Caco-2 (cell line): ENCODE measurements at regions not wholly inside any gene's neighbourhood (a gene's known extent, or its start where the extent isn't known, plus 50 kb on each side); places are given as distances from the start of the nearest gene placed in this dataset.

Experiments used
- BruUV-seq: library from RNA; stranded (reverse); fragments of 400-500 nt; replicated peaks from 2 replicates; lab custom pipeline; 2021; lab: Mats Ljungman, UMichigan
- CTCF ChIA-PET: fragments of 300-600 bp; sonication (Branson Sonifier 250); formaldehyde crosslinking; loops from one replicate; lab custom pipeline; 2022; ENCODE audit warnings: antibody characterized with exemption; lab: Charles Lee
- POLR2A ChIA-PET: fragments of 300-600 bp; sonication (Branson Sonifier 250); formaldehyde crosslinking; loops from one replicate; lab custom pipeline; 2022; ENCODE audit warnings: antibody characterized with exemption; lab: Charles Lee
- DNase-seq, 2 experiments: peaks; one replicate each; pipeline versions ENCODE4 v3.0.0 to v3.0.0-alpha.2; 2020 to 2022
- H3K27me3 ChIP-seq: replicated peaks from 2 replicates; pipeline ENCODE4 v1.6.0; 2011; ENCODE audit warnings: low read length; ENCODE audit not compliant: control insufficient read depth, insufficient read depth
- H3K36me3 ChIP-seq: 2 replicates; pipeline ENCODE4 v1.5.1; 2011; ENCODE audit warnings: low read length; ENCODE audit not compliant: control insufficient read depth, insufficient read depth
- H3K4me1 ChIP-seq: fragments of 250-450 bp; sonication (Bioruptor Pico); 2 replicates; pipeline ENCODE4 v1.5.1; 2020; ENCODE audit warnings: mild to moderate bottlenecking
- H3K4me3 ChIP-seq: 2 replicates; pipeline ENCODE4 v1.5.1; 2011; ENCODE audit warnings: low read depth, mild to moderate bottlenecking, control low read depth, low read length
- H3K9me3 ChIP-seq: fragments of 250-450 bp; sonication (Bioruptor Pico); 2 replicates; pipeline ENCODE4 v1.5.1; 2020; ENCODE audit warnings: mild to moderate bottlenecking, moderate library complexity
- H3K27ac Mint-ChIP-seq: one replicate; pipeline ENCODE4 v1.8.0; 2022; ENCODE audit warnings: mixed read lengths; ENCODE audit not compliant: unreplicated experiment
- H3K27me3 Mint-ChIP-seq: one replicate; pipeline ENCODE4 v1.8.0; 2022; ENCODE audit warnings: mixed read lengths; ENCODE audit not compliant: insufficient read depth, unreplicated experiment
- H3K36me3 Mint-ChIP-seq: one replicate; pipeline ENCODE4 v1.8.0; 2022; ENCODE audit warnings: mild to moderate bottlenecking, mixed read lengths; ENCODE audit not compliant: insufficient read depth, unreplicated experiment
- H3K4me1 Mint-ChIP-seq: one replicate; pipeline ENCODE4 v1.8.0; 2022; ENCODE audit warnings: low read depth, mixed read lengths; ENCODE audit not compliant: unreplicated experiment
- H3K4me3 Mint-ChIP-seq: one replicate; pipeline ENCODE4 v1.8.0; 2022; ENCODE audit warnings: mild to moderate bottlenecking, moderate library complexity, mixed read lengths; ENCODE audit not compliant: unreplicated experiment
- H3K9me3 Mint-ChIP-seq: one replicate; pipeline ENCODE4 v1.8.0; 2022; ENCODE audit warnings: mixed read lengths; ENCODE audit not compliant: unreplicated experiment
- intact Hi-C: fragments of 100-400 bp; cut with micrococcal nuclease; formaldehyde crosslinking; loops from one replicate; pipeline ENCODE4 v1.10.0; 2022; ENCODE audit not compliant: unreplicated experiment
- TF ChIP-seq, protein P1 (sequence below), 2 experiments: fragments of 200-600 bp in 1 of 2; IDR thresholded peaks; 1 replicate in 1 of 2; 2 replicates in 1 of 2; pipeline versions ENCODE4 v1.5.1 to v1.8.0; 2011 to 2022; ENCODE audit warnings: antibody characterized with exemption in 1 of 2, control low read depth in 1 of 2, inconsistent platforms in 1 of 2, low read depth in 1 of 2, low read length in 1 of 2, mild to moderate bottlenecking in 1 of 2, moderate library complexity in 1 of 2; ENCODE audit not compliant: insufficient read depth in 1 of 2, severe bottlenecking in 1 of 2, unreplicated experiment in 1 of 2

DNA sequence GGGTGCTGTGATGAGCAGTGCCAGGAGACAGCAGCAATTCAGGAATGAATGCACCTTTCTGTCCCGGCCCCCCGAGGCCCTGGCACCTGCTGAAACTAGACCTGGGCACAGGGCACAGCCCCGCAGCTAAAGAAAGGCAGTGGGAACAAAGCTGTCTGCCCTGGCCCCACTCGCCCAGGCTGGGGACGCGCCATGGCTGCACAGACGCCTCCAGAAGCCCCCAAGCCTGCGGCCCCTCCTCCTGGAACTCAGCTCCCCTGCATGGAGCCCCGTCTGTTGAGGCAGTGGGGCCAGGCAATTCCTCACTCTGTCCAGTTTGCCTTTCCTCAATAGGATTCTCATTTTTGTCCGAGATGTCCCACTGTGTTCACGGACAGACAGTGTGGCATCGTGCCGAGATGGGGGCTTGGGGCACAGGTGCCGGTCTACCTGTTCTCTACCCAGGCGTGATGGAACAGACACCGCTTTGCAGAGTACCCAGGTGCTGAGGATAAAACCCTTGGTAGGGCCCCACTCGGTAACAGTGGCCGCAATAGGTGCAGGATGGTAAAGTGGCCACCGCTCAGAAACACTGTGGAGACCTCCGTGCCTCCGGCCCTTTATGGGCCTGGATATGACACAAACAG, 146.5 kb upstream of the SOX1 start:
- Mint-ChIP-seq H3K27ac (no peak overlapping the region), H3K27me3 (peaks cover 41% of the 10 kb centered on the region), H3K36me3 (no peaks in the 10 kb centered on the region), H3K9me3 (no peaks in the 10 kb centered on the region), H3K4me1 (no peaks in the 10 kb centered on the region), H3K4me3 (no peak overlapping the region)
- intact Hi-C loops, result no loop called here
- TF ChIP-seq, protein P1, sequence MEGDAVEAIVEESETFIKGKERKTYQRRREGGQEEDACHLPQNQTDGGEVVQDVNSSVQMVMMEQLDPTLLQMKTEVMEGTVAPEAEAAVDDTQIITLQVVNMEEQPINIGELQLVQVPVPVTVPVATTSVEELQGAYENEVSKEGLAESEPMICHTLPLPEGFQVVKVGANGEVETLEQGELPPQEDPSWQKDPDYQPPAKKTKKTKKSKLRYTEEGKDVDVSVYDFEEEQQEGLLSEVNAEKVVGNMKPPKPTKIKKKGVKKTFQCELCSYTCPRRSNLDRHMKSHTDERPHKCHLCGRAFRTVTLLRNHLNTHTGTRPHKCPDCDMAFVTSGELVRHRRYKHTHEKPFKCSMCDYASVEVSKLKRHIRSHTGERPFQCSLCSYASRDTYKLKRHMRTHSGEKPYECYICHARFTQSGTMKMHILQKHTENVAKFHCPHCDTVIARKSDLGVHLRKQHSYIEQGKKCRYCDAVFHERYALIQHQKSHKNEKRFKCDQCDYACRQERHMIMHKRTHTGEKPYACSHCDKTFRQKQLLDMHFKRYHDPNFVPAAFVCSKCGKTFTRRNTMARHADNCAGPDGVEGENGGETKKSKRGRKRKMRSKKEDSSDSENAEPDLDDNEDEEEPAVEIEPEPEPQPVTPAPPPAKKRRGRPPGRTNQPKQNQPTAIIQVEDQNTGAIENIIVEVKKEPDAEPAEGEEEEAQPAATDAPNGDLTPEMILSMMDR (IDR thresholded peaks at IDR 0.05; ENCODE audit: insufficient read depth in 1 of 2, low read depth in 1 of 2, low read length in 1 of 2, severe bottlenecking in 1 of 2, unreplicated experiment in 1 of 2), result no peak
- CTCF ChIA-PET, result no interaction called here
- DNase-seq, result no peak
- Histone ChIP-seq H3K36me3 (no peaks in the 10 kb centered on the region), H3K4me1 (no peaks in the 10 kb centered on the region), H3K4me3 (no peak overlapping the region), H3K27me3 (no peaks in the 10 kb centered on the region; the same call in 1 of the 2 replicates), H3K9me3 (no peaks in the 10 kb centered on the region)
- no TSS peak for BruUV-seq
- POLR2A ChIA-PET, result no interaction called here

DNA sequence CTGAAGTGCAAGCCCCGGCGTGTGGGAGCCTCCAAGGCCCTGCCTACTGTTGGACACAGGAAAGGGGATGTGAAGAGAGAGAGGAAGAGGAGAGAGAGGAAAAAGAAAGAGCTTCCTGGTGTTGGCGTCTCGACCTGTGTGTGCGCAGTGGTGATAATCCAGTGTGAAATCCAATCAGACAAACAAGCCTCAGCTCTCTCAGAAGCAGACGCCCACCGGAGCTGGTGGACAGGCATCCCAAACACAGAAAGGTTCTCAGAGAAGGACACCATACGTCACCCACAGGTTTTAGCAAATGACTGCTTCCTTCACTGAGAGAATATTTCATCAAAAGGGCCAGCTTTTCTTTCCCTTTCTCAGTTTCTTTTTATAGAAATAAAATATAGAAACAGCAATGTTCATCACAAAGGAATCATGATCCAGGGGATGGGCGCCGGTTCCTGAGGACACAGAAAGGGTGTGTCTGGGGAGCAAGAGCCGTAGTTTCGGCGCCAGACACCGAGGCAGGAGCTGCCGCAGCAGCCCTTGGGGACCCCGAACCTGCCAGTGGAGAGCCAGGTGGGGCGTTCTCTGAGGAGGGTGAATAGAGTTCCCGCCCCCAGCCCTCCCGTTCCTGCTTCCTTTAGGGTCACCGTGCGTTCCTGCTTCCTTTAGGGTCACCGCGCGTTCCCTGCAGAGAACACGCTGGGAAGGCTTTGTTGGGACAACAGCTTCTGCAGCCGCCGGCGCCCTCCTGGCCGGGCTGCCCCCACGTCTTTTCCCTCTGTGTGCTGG, 145.8 kb upstream of the SOX1 start:
- Mint-ChIP-seq H3K4me1 (no peaks in the 10 kb centered on the region), H3K9me3 (no peaks in the 10 kb centered on the region), H3K36me3 (no peaks in the 10 kb centered on the region), H3K27ac (no peak overlapping the region), H3K4me3 (no peak overlapping the region), H3K27me3 (peaks cover 34% of the 10 kb centered on the region)
- DNase-seq, result no peak
- H3K4me3 ChIP-seq, result no peak overlapping the region
- no peaks in the 10 kb centered on the region for H3K9me3 ChIP-seq
- ChIA-PET POLR2A (no interaction called here), CTCF (no interaction called here)
- no peaks in the 10 kb centered on the region; the same call in 1 of the 2 replicates for H3K27me3 ChIP-seq
- TF ChIP-seq, protein P1 (IDR thresholded peaks at IDR 0.05; ENCODE audit: insufficient read depth in 1 of 2, low read depth in 1 of 2, low read length in 1 of 2, severe bottlenecking in 1 of 2, unreplicated experiment in 1 of 2), result no peak
- H3K36me3 ChIP-seq, result no peaks in the 10 kb centered on the region
- no TSS peak for BruUV-seq
- H3K4me1 ChIP-seq, result no peaks in the 10 kb centered on the region
- intact Hi-C loops, result no loop called here

DNA sequence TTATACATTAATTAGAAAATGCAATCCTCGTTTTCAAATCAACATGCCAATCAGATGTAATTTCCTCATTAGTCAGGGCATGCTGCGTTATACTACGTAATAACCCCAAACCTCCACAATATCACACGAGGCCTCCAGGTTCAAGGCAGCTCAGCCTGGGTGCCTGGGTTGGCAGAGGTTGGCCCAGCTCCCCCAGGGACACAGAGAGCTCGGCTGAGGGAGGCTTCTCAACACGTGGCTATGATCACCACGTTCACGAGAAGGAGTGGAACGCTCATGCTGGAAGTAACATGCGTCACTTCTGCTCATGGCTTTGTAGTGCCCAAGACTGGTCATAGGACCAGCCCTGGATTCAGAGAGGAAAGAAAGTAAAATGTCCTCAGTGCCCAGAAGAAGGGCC, 144.9 kb upstream of the SOX1 start:
- CTCF ChIA-PET, result no interaction called here
- Histone ChIP-seq H3K4me1 (no peaks in the 10 kb centered on the region), H3K4me3 (no peak overlapping the region), H3K27me3 (no peaks in the 10 kb centered on the region; the same call in 1 of the 2 replicates), H3K9me3 (no peaks in the 10 kb centered on the region), H3K36me3 (no peaks in the 10 kb centered on the region)
- H3K4me1 Mint-ChIP-seq, result no peaks in the 10 kb centered on the region
- intact Hi-C loops, result no loop called here
- H3K27ac Mint-ChIP-seq, result no peak overlapping the region
- peaks cover 38% of the 10 kb centered on the region for H3K27me3 Mint-ChIP-seq
- H3K4me3 Mint-ChIP-seq, result no peak overlapping the region
- H3K36me3 Mint-ChIP-seq, result no peaks in the 10 kb centered on the region
- POLR2A ChIA-PET, result no interaction called here
- BruUV-seq, result no TSS peak
- TF ChIP-seq, protein P1 (IDR thresholded peaks at IDR 0.05; ENCODE audit: insufficient read depth in 1 of 2, low read depth in 1 of 2, low read length in 1 of 2, severe bottlenecking in 1 of 2, unreplicated experiment in 1 of 2), result no peak
- no peak for DNase-seq
- no peaks in the 10 kb centered on the region for H3K9me3 Mint-ChIP-seq
